ENCODE measurements at regions not wholly inside any gene's neighbourhood (a gene's known extent, or its start where the extent isn't known, plus 50 kb on each side); places are given as distances from the start of the nearest gene placed in this dataset.
A peak's percentile ranks its signal among the peaks of the same experiment; 100 is the strongest.

- DNase-seq (ENCODE audit: low spot score) (peak; percentile 4), FAIRE-seq (no peak)
These were observed 334.5 kb upstream of the SLC7A11 start for GRCh38 chr4:138576684-138577083.

- no peak for FAIRE-seq
- DNase-seq (ENCODE audit: low spot score) = no peak
These were observed 331.1 kb upstream of the SLC7A11 start for GRCh38 chr4:138573246-138573645.

DNA sequence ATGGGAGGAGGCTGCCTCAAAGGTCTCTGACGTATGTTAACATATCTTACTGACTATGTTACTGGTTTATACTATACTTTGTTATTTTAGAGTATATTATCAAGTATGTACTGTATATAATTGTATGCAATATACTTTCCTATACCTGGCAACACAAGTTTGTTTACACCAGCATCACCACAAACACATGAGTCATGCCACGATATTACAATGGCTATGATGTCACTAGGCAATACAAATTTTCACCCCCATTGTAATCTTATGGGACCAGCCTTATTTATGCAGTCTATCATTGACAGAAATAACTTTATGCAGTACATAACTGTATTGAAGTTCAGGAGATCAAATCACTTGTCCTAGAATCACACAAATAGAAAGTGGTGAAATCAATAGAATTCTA, 329.9 kb upstream of the SLC7A11 start:
- no peak for FAIRE-seq

GRCh38 chr4:138567696-138568095, 325.5 kb upstream of the SLC7A11 start:
- DNase-seq (ENCODE audit: low spot score) (no peak), FAIRE-seq (no peak)

More for the DNA sequence above, 329.9 kb upstream of the SLC7A11 start:
- no peak for DNase-seq (ENCODE audit: low spot score)

DNA sequence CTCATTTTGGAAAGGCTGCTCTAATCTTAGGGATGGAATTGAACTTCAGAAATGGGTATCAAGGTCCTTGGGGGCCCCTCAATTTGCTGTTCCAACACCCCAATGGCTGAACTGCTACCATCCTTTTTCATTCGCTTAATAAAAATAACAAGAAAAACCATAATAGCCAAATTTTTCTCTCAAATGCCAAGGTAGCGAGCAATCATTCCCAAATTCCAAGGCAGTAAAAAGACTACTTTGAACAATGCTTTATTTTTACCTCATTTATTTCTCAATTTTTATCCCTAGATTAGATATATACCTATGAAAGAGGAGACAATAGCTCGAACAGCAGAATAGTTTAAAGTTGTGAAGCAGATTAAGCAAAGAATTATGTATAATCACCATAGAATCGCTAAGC, 323.4 kb upstream of the SLC7A11 start:
- DNase-seq (ENCODE audit: low spot score) (no peak), FAIRE-seq (no peak)

DNA sequence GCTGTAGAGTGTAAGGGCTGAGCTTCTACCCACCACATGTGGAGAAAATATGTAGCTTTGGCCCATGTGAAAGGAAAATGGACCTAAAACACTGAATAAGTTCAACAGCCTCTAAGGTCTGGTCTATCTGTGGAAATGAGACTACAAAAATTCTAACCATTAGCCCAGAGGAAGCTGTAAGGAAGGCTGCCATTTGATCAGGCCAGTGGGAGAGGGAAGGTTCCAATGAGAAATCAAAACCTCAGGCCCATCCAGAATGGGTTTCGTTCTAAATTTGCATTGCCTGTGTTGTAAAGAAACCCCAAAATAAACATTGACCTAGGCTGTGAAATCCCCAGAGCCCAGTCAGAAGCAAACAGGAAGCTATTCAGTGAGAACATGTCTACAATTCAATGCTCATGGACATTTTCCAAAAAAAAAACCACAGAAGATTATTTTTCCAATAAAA, 320.4 kb upstream of the SLC7A11 start:
- no peak for FAIRE-seq
- no peak for DNase-seq (ENCODE audit: low spot score)

GRCh38 chr4:138561906-138562305, 319.8 kb upstream of the SLC7A11 start:
- FAIRE-seq = no peak

GRCh38 chr4:138561276-138561880, 319.2 kb upstream of the SLC7A11 start:
- FAIRE-seq (no peak), DNase-seq (ENCODE audit: low spot score) (no peak)

More at GRCh38 chr4:138561906-138562305, 319.8 kb upstream of the SLC7A11 start:
- no peak for DNase-seq (ENCODE audit: low spot score)

GRCh38 chr4:138560448-138560847, 318.3 kb upstream of the SLC7A11 start:
- FAIRE-seq (no peak), DNase-seq (ENCODE audit: low spot score) (no peak)

DNA sequence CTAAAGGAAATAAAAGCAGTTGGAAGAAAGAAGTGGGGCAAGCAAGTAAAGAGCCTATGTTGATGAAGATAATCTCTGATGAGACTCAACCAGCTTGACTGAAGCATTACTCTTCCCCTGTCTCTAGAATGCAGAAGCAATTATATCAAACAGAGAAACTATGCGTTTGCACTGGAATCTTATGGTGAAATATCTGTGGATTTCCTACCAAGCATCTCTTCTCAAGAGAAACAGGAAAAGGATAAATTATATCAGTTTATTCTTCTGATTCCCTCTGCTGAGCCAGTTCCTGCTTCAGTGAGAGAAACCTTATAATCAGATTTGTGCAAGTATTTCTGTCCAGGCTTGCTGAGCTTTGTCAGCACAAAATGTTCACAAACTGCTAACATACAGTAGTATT, 316.7 kb upstream of the SLC7A11 start:
- no peak for DNase-seq (ENCODE audit: low spot score)
- no peak for FAIRE-seq

GRCh38 chr4:138555584-138555983, 313.4 kb upstream of the SLC7A11 start:
- DNase-seq (ENCODE audit: low spot score) (no peak), FAIRE-seq (no peak)

DNA sequence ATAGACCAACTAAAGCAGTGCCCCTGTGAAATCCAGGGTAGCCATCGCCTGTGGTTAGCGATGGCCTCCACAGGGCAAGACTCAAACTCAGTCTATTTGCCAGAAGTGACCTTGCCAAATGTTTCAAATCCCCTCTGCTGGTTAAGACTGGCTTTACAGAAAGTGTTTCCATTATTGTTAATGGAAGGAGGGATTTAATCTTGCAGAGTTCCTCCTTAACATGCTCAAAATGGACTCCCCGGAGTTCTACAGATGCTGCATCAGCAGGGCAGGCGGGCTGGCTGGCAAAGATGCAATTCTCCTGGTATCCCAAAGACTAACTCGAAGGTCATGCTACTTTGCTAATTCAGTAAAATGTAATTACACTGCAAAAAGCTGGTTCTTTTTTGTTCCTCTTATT, 313.0 kb upstream of the SLC7A11 start:
- no peak for FAIRE-seq

GRCh38 chr4:138553001-138553845, 311.1 kb upstream of the SLC7A11 start:
- DNase-seq (ENCODE audit: low spot score) (no peak), FAIRE-seq (no peak)

More for the DNA sequence above, 313.0 kb upstream of the SLC7A11 start:
- DNase-seq (ENCODE audit: low spot score) = no peak

DNA sequence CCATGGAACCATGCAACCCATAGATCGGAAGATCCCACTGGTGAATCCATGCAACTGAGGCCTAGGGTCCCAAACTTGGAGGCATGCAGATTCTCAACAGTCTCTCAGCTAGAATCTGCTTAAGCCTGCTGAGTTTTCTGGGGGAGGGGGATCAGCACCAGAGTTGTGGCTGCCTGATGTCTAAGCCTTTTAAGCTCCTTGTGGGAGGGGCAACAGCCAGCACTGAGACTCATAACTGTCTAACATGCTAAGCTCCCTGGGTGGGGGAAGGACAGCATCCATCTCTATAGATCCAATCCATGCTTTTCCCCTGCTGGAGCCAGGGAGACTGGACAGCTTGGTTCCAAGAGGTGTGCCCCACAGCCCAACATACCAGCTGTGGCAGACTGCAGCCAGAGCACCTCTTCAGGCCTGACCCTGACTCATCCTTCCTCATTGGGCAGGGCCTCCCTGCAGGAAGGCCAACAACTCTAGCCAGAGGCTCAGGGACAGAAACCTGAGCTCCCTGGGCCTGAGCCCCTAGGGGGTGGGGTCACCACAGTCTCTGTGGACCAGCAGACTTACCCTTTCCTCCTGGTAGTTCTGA, 300.1 kb upstream of the SLC7A11 start:
- no peak for DNase-seq (ENCODE audit: low spot score)
- FAIRE-seq = no peak

GRCh38 chr4:138540056-138540800, 298.1 kb upstream of the SLC7A11 start:
- FAIRE-seq = no peak
- DNase-seq (ENCODE audit: low spot score) = no peak

DNA sequence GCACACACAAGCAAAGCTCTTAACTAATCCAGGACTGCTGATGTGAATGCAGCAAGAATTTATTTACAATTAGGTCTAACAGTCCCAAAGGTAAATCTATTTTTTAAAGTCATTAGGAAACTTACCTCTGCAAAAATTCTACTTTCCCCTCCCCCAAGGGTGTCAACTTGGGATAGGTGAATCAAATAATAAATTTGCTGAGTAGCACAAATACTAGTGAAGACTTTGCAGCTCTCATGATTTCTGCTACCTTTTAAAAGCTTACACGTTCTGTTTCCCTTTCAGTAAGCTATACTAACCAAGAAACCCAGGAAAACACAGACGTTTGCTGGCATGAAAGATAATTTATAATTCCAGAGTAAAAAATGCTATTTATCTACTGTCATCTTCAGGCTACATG, 296.6 kb upstream of the SLC7A11 start:
- DNase-seq (ENCODE audit: low spot score) (no peak), FAIRE-seq (no peak)

GRCh38 chr4:138537731-138538490, 295.8 kb upstream of the SLC7A11 start:
- DNase-seq (ENCODE audit: low spot score) = no peak
- no peak for FAIRE-seq

GRCh38 chr4:138535316-138535715, 293.2 kb upstream of the SLC7A11 start:
- FAIRE-seq (no peak), DNase-seq (ENCODE audit: low spot score) (no peak)

DNA sequence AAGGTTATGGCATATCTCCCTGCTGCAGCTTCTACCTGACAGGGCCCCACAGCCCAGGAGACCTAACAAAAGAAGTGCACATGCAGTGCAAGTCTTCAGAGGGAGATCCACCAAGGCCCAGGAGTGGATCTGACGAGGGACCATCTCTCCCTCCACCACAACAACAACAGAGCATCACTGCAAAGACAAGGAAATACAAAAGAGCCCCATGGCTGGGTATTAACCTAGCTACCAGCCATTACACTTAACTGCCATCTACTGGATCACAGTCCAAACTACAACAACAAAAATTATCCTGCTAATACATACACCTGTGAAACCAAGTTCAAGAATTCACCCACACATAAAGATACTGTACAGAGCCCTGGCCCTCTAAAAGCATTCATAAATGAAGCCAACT, 280.2 kb upstream of the SLC7A11 start:
- DNase-seq (ENCODE audit: low spot score) = no peak
- FAIRE-seq = no peak

DNA sequence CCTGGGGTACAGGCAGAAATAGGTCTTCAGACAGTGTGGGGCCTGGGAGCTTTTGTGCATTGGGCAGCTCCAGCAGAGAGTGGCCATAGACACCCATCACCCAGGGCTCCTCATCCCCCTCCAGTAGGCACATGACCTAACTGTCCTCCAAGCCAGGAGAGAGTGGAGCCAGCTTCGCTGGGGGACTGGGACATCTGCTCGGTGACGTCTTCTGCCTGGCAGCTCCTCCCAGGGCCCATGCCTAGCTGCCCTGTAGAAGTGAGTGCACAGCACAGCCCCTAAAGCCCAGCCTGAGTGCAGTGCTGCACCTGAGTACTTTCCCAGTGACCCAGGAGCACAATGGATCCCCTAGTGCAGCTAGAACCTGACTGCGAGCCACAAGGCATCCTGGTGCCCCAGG, 279.7 kb upstream of the SLC7A11 start:
- DNase-seq (ENCODE audit: low spot score) = no peak
- FAIRE-seq = no peak

GRCh38 chr4:138519436-138519835, 277.3 kb upstream of the SLC7A11 start:
- FAIRE-seq (no peak), DNase-seq (ENCODE audit: low spot score) (no peak)

Measured in urothelium cell line (cell line).